H1 (cell line): ENCODE measurements at regions not wholly inside any gene's neighbourhood (a gene's known extent, or its start where the extent isn't known, plus 50 kb on each side); places are given as distances from the start of the nearest gene placed in this dataset.

Experiments used
- CTCF ChIA-PET: fragments of 300-600 bp; sonication (Branson Sonifier 250); formaldehyde crosslinking; loops from one replicate; lab custom pipeline; 2021; ENCODE audit not compliant: partially characterized antibody; lab: Charles Lee
- POLR2A ChIA-PET: fragments of 300-600 bp; sonication (Branson Sonifier 250); formaldehyde crosslinking; loops from one replicate; lab custom pipeline; 2021; ENCODE audit warnings: inconsistent platforms; ENCODE audit not compliant: partially characterized antibody; lab: Charles Lee
- DNase-seq, 2 experiments: peaks; one replicate each; pipeline versions ENCODE4 v3.0.0 to v3.0.0-alpha.2; 2010 to 2022; ENCODE audit warnings: low spot score in 2 of 2, low read depth in 1 of 2, mixed read lengths in 1 of 2
- FAIRE-seq: peaks from 2 replicates; lab custom pipeline; 2011; peaks lifted over from hg19 to GRCh38; lab: Jason Lieb, UNC
- H2AFZ ChIP-seq: 2 replicates; pipeline ENCODE4 v1.8.1; 2012; ENCODE audit warnings: low read length, inconsistent platforms
- H2AK5ac ChIP-seq: 2 replicates; pipeline ENCODE4 v1.6.1; 2013; ENCODE audit warnings: low read depth, low read length
- H2BK120ac ChIP-seq: replicated peaks from 2 replicates; pipeline ENCODE3; 2013; ENCODE audit warnings: low read depth, low read length, inconsistent platforms
- H2BK12ac ChIP-seq: 2 replicates; pipeline ENCODE4 v1.6.1; 2013; ENCODE audit warnings: low read depth, low read length
- H2BK15ac ChIP-seq: 2 replicates; pipeline ENCODE4 v1.6.1; 2013; ENCODE audit warnings: low read length
- H2BK20ac ChIP-seq: 2 replicates; pipeline ENCODE4 v1.6.1; 2013; ENCODE audit warnings: low read length
- H2BK5ac ChIP-seq: 2 replicates; pipeline ENCODE4 v1.6.1; 2013; ENCODE audit warnings: low read depth, low read length
- H3K14ac ChIP-seq: 2 replicates; pipeline ENCODE4 v1.6.1; 2013; ENCODE audit warnings: inconsistent platforms; ENCODE audit not compliant: insufficient read length
- H3K18ac ChIP-seq: 2 replicates; pipeline ENCODE4 v1.6.1; 2013; ENCODE audit warnings: low read length; ENCODE audit errors: extremely low read depth
- H3K23ac ChIP-seq: 2 replicates; pipeline ENCODE4 v1.6.1; 2013; ENCODE audit warnings: inconsistent platforms; ENCODE audit not compliant: insufficient read length
- H3K23me2 ChIP-seq: 2 replicates; pipeline ENCODE4 v1.6.1; 2013; ENCODE audit warnings: low read depth, low read length
- H3K27ac ChIP-seq: 2 replicates; pipeline ENCODE4 v1.6.1; 2011; ENCODE audit warnings: low read depth, low read length, inconsistent platforms
- H3K27me3 ChIP-seq, 4 experiments: replicated peaks in 1 of 4; 1 replicate in 1 of 4; 2 replicates in 3 of 4; pipeline versions ENCODE4 v1.6.1 to v1.8.1; 2011 to 2013; ENCODE audit warnings: low read length in 3 of 4, mild to moderate bottlenecking in 3 of 4, inconsistent platforms in 2 of 4, mixed read lengths in 2 of 4, moderate library complexity in 1 of 4; ENCODE audit not compliant: control insufficient read depth in 3 of 4, insufficient read depth in 3 of 4; ENCODE audit errors: extremely low read depth in 1 of 4
- H3K36me3 ChIP-seq, 4 experiments: 2 replicates each; pipeline versions ENCODE4 v1.6.1 to v1.8.1; 2011 to 2013; ENCODE audit warnings: mild to moderate bottlenecking in 4 of 4, low read length in 3 of 4, moderate library complexity in 2 of 4, control low read depth in 1 of 4, inconsistent platforms in 1 of 4; ENCODE audit not compliant: insufficient read depth in 4 of 4, control insufficient read depth in 2 of 4
- H3K4ac ChIP-seq: replicated peaks from 2 replicates; pipeline ENCODE3; 2013; ENCODE audit warnings: low read length, low read depth, mixed read lengths, inconsistent platforms; ENCODE audit not compliant: insufficient read length
- H3K4me1 ChIP-seq, 4 experiments: replicated peaks in 1 of 4; 1 replicate in 1 of 4; 2 replicates in 3 of 4; pipeline versions ENCODE4 v1.6.1 to v1.8.1; 2011 to 2013; ENCODE audit warnings: low read length in 3 of 4, inconsistent platforms in 2 of 4, mixed read lengths in 1 of 4; ENCODE audit not compliant: insufficient read depth in 4 of 4, control insufficient read depth in 3 of 4
- H3K4me2 ChIP-seq, 2 experiments: 2 replicates each; pipeline versions ENCODE4 v1.6.1 to v1.8.1; 2011 to 2013; ENCODE audit warnings: low read depth in 2 of 2, low read length in 2 of 2, control low read depth in 1 of 2, inconsistent platforms in 1 of 2, mild to moderate bottlenecking in 1 of 2; ENCODE audit not compliant: insufficient read depth in 1 of 2
- H3K4me3 ChIP-seq, 4 experiments: fragments of 200-600, 300-600 bp in 1 of 4; sonication (generic), shearing (Covaris generic), sonication (Bioruptor Twin) in 1 of 4; 2 replicates each; pipeline versions ENCODE4 v1.5.1 to v1.8.1; 2011 to 2016; ENCODE audit warnings: low read length in 4 of 4, low read depth in 3 of 4, control low read depth in 2 of 4, inconsistent platforms in 2 of 4, mild to moderate bottlenecking in 2 of 4, mixed read lengths in 1 of 4, moderate library complexity in 1 of 4; ENCODE audit not compliant: insufficient read depth in 2 of 4; ENCODE audit errors: extremely low read depth in 1 of 4
- H3K56ac ChIP-seq: replicated peaks from 2 replicates; pipeline ENCODE3; 2013; ENCODE audit warnings: low read depth, mild to moderate bottlenecking, mixed read lengths, low read length, inconsistent platforms; ENCODE audit not compliant: insufficient read length
- H3K79me1 ChIP-seq: 2 replicates; pipeline ENCODE4 v1.6.1; 2013; ENCODE audit warnings: low read depth, low read length, control low read depth
- H3K79me2 ChIP-seq, 2 experiments: 2 replicates each; pipeline versions ENCODE4 v1.6.1 to v1.8.1; 2012 to 2013; ENCODE audit warnings: low read length in 2 of 2, mild to moderate bottlenecking in 2 of 2, inconsistent platforms in 1 of 2; ENCODE audit not compliant: insufficient read depth in 2 of 2, control insufficient read depth in 1 of 2
- H3K9ac ChIP-seq, 4 experiments: replicated peaks in 1 of 4; 1 replicate in 1 of 4; 2 replicates in 3 of 4; pipeline versions ENCODE4 v1.6.1 to v1.8.1; 2011 to 2013; ENCODE audit warnings: low read depth in 3 of 4, low read length in 3 of 4, control low read depth in 2 of 4, mild to moderate bottlenecking in 2 of 4, moderate library complexity in 2 of 4, inconsistent platforms in 1 of 4; ENCODE audit errors: extremely low read depth in 1 of 4
- H3K9me3 ChIP-seq, 2 experiments: 2 replicates each; pipeline versions ENCODE4 v1.6.1 to v1.8.1; 2012 to 2013; ENCODE audit warnings: mild to moderate bottlenecking in 2 of 2, moderate library complexity in 2 of 2, control low read depth in 1 of 2, inconsistent platforms in 1 of 2, low read depth in 1 of 2, low read length in 1 of 2, mixed read lengths in 1 of 2; ENCODE audit not compliant: insufficient read depth in 2 of 2
- H4K20me1 ChIP-seq, 2 experiments: replicated peaks in 1 of 2; 2 replicates each; pipeline versions ENCODE3 to v1.8.1; 2011 to 2013; ENCODE audit warnings: inconsistent platforms in 2 of 2, low read length in 2 of 2, mild to moderate bottlenecking in 1 of 2; ENCODE audit not compliant: insufficient read depth in 2 of 2, control insufficient read depth in 1 of 2
- H4K5ac ChIP-seq: 2 replicates; pipeline ENCODE4 v1.6.1; 2013; ENCODE audit warnings: low read length, low read depth, mixed read lengths, inconsistent platforms; ENCODE audit not compliant: insufficient read length
- H4K8ac ChIP-seq: 2 replicates; pipeline ENCODE4 v1.8.0; 2013; ENCODE audit warnings: mild to moderate bottlenecking, moderate library complexity, low read length, inconsistent platforms; ENCODE audit not compliant: insufficient read depth; ENCODE audit errors: extremely low read depth
- H4K91ac ChIP-seq: replicated peaks from 2 replicates; pipeline ENCODE3; 2013; ENCODE audit warnings: low read length, mixed read lengths, inconsistent platforms; ENCODE audit not compliant: insufficient read length
- NRF1 ChIP-seq: IDR thresholded peaks from 2 replicates; pipeline ENCODE4 v1.6.1; 2011; ENCODE audit warnings: mild to moderate bottlenecking, low read depth, low read length, improper control_type of control experiment
- WGBS, 2 experiments: shearing (Covaris generic) in 1 of 2; methylation state at CpG; one replicate each; pipeline versions ENCODE4 v1.1.6 to v1.1.7; 2013 to 2015; ENCODE audit warnings: low lambda C conversion rate in 2 of 2, mixed read lengths in 2 of 2, inconsistent platforms in 1 of 2, low coverage in 1 of 2, missing lambda C conversion rate in 1 of 2; ENCODE audit not compliant: insufficient replicate concordance in 2 of 2, insufficient coverage in 1 of 2, insufficient read length in 1 of 2; ENCODE audit errors: extremely low coverage in 1 of 2, missing lambda C conversion rate in 1 of 2; 5-methylcytosine and 5-hydroxymethylcytosine counted together
- TF ChIP-seq, protein P1 (sequence below), 3 experiments: IDR thresholded peaks; 1 replicate in 2 of 3; 2 replicates in 1 of 3; pipeline versions ENCODE4 v1.5.1 to v1.6.1; 2011; ENCODE audit warnings: low read length in 3 of 3, mild to moderate bottlenecking in 3 of 3, inconsistent platforms in 2 of 3, low read depth in 1 of 3, moderate library complexity in 1 of 3; ENCODE audit not compliant: insufficient read depth in 1 of 3; ENCODE audit errors: control extremely low read depth in 1 of 3

DNA sequence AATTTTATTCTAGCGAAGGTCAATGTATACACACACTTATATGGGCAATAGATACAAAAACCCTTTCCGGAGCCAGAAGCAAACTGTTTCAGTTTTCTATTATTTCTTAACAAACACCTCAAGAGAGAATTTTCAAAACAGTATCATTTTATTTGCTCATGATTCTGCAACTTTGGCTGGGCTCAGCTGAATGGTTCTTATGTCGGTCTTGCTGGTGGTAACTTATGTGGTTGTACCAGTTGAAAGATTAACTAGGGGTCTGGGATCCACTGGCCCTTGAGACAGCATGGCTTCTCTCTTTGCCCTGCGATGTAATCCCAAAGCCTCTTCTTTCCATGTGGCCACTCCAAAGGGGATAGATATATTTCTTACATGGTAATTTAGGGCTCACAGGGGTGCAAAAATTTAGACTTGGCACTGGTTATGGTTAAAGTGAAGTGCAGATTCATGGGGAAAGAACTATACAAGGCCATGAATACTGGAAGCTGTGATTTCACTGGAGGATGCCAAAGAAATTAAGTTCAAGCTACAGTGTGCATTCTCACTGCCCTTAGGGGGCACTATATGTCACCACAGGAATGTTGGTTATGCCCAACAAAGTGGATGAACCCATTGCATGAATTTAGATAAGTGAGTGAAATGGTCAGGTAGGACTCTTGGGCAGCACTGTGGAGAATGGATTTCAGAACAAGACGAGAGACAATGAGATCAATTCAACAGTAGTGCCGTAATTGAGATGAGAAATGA lies 94.3 kb upstream of the NAV3 start:
- peaks cover 6 to 7% of the 10 kb centered on the region in 2 experiments; a peak in 3 of 4 replicates for H3K9me3 ChIP-seq
- TF ChIP-seq, protein P1, sequence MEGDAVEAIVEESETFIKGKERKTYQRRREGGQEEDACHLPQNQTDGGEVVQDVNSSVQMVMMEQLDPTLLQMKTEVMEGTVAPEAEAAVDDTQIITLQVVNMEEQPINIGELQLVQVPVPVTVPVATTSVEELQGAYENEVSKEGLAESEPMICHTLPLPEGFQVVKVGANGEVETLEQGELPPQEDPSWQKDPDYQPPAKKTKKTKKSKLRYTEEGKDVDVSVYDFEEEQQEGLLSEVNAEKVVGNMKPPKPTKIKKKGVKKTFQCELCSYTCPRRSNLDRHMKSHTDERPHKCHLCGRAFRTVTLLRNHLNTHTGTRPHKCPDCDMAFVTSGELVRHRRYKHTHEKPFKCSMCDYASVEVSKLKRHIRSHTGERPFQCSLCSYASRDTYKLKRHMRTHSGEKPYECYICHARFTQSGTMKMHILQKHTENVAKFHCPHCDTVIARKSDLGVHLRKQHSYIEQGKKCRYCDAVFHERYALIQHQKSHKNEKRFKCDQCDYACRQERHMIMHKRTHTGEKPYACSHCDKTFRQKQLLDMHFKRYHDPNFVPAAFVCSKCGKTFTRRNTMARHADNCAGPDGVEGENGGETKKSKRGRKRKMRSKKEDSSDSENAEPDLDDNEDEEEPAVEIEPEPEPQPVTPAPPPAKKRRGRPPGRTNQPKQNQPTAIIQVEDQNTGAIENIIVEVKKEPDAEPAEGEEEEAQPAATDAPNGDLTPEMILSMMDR (IDR thresholded peaks at IDR 0.05; ENCODE audit: control extremely low read depth in 1 of 3, insufficient read depth in 1 of 3, low read depth in 1 of 3, low read length in 3 of 3): peak in 2 of 3 experiments; percentile 10 to 11; a peak in 2 of 4 replicates
- TF ChIP-seq NRF1: no peak

More for the DNA sequence above, 94.3 kb upstream of the NAV3 start:
- Histone ChIP-seq H3K4ac (no peak overlapping the region), H3K27ac (no peak overlapping the region), H3K4me1 (peaks cover 0 to 3% (median 0%) of the 10 kb centered on the region in 4 experiments; a peak in 2 of 7 replicates), H4K8ac (no peak overlapping the region), H4K91ac (no peak overlapping the region), H3K27me3 (no peaks in the 10 kb centered on the region), H2BK5ac (no peak overlapping the region), H3K4me2 (no peak overlapping the region), H3K79me2 (no peaks in the 10 kb centered on the region), H3K79me1 (no peaks in the 10 kb centered on the region), H3K23me2 (no peaks in the 10 kb centered on the region), H3K9ac (no peak overlapping the region), H2AFZ (no peak overlapping the region), H2BK15ac (no peak overlapping the region), H2BK20ac (no peak overlapping the region), H3K18ac (no peak overlapping the region), H2BK120ac (no peak overlapping the region), H3K56ac (no peak overlapping the region), H3K36me3 (no peaks in the 10 kb centered on the region), H3K14ac (no peak overlapping the region), H4K5ac (no peak overlapping the region), H3K23ac (no peak overlapping the region), H2BK12ac (no peak overlapping the region), H4K20me1 (no peaks in the 10 kb centered on the region), H2AK5ac (no peak overlapping the region), H3K4me3 (no peak overlapping the region)
- ChIA-PET CTCF (interaction anchor here (1.0 kb wide), 1 partner anchor 9 kb away, joined by 3 read pairs; no protein-coding TSS in a partner anchor), POLR2A (no interaction called here)
- FAIRE-seq: no peak
- 89% methylated on average over 6 of the region's 6 CpGs; no CpG with 5 or more reads in 1 of the 2 experiments for WGBS, 2 experiments
- DNase-seq: no peak
